Panc1 (cell line): ENCODE measurements at regions not wholly inside any gene's neighbourhood (a gene's known extent, or its start where the extent isn't known, plus 50 kb on each side); places are given as distances from the start of the nearest gene placed in this dataset.
"Not testable (repeated sequence)": the region's sequence is repeated elsewhere in the genome, so short reads cannot be mapped to it uniquely, and the experiment has no call there.

Experiments used
- ATAC-seq: fragments of 200-7000 bp; cut with Tn5 transposase; 2 replicates; pipeline ENCODE4 v1.9.1; 2020; ENCODE audit warnings: mild to moderate bottlenecking, moderate library complexity
- BruUV-seq: library from RNA; stranded (reverse); fragments of 400-500 nt; replicated peaks from 2 replicates; lab custom pipeline; 2021; lab: Mats Ljungman, UMichigan
- CTCF ChIA-PET: fragments of 300-600 bp; sonication (Branson Sonifier 250); formaldehyde crosslinking; loops from one replicate; lab custom pipeline; 2022; ENCODE audit warnings: antibody characterized with exemption; lab: Charles Lee
- POLR2A ChIA-PET: fragments of 300-600 bp; sonication (Branson Sonifier 250); formaldehyde crosslinking; loops from one replicate; lab custom pipeline; 2022; ENCODE audit warnings: antibody characterized with exemption; lab: Charles Lee
- DNase-seq: peaks from one replicate; pipeline ENCODE4 v3.0.0-alpha.2; 2010; ENCODE audit warnings: low read depth, low spot score
- H3K27ac ChIP-seq: 2 replicates; pipeline ENCODE4 v1.5.1; 2011; ENCODE audit warnings: mild to moderate bottlenecking, low read length, inconsistent platforms
- H3K27me3 ChIP-seq: fragments of 200-500 bp; sonication (Bioruptor generic); 2 replicates; pipeline ENCODE4 v1.6.0; 2014; ENCODE audit warnings: low read length, inconsistent platforms; ENCODE audit not compliant: control insufficient read depth, insufficient read depth
- H3K36me3 ChIP-seq: fragments of 200-500 bp; sonication (Bioruptor generic); 2 replicates; pipeline ENCODE4 v1.5.1; 2014; ENCODE audit warnings: inconsistent platforms, mild to moderate bottlenecking, low read length, moderate library complexity; ENCODE audit not compliant: control insufficient read depth, insufficient read depth
- H3K4me1 ChIP-seq: 2 replicates; pipeline ENCODE4 v1.5.1; 2011; ENCODE audit warnings: inconsistent platforms, mild to moderate bottlenecking, low read length, moderate library complexity; ENCODE audit not compliant: control insufficient read depth, insufficient read depth
- H3K4me3 ChIP-seq, 2 experiments: 2 replicates each; pipeline ENCODE4 v1.5.1; 2011 to 2012; ENCODE audit warnings: low read depth in 2 of 2, low read length in 2 of 2, mild to moderate bottlenecking in 2 of 2, inconsistent platforms in 1 of 2, moderate library complexity in 1 of 2
- H3K9me3 ChIP-seq: fragments of 200-500 bp; sonication (Bioruptor generic); 2 replicates; pipeline ENCODE4 v1.5.1; 2014; ENCODE audit warnings: low read depth, mild to moderate bottlenecking, inconsistent platforms, low read length, moderate library complexity; ENCODE audit not compliant: control insufficient read depth, insufficient read depth
- in situ Hi-C: cut with HindIII; loops from 2 replicates; pipeline ENCODE4 v1.10.0; 2016; ENCODE audit warnings: low sequenced_read_pairs, low pct_unique_long_range_greater_than_20kb
- intact Hi-C: fragments of 100-400 bp; cut with micrococcal nuclease; formaldehyde crosslinking; loops from one replicate; pipeline ENCODE4 v1.10.0; 2022; ENCODE audit not compliant: unreplicated experiment

GRCh38 chr5:34128890-34129289, 85.9 kb upstream of the C1QTNF3 start:
- intact Hi-C loops, ATAC-seq, H3K27ac ChIP-seq, CTCF ChIA-PET, H3K4me3 ChIP-seq, H3K4me1 ChIP-seq, BruUV-seq, DNase-seq, in situ Hi-C loops, H3K27me3 ChIP-seq, H3K9me3 ChIP-seq, POLR2A ChIA-PET, H3K36me3 ChIP-seq: not testable (repeated sequence)

GRCh38 chr5:34154988-34155387, 112.0 kb upstream of the C1QTNF3 start:
- in situ Hi-C loops, intact Hi-C loops, H3K4me1 ChIP-seq: not testable (repeated sequence)

GRCh38 chr5:34156703-34157414, 113.8 kb upstream of the C1QTNF3 start:
- intact Hi-C loops, H3K36me3 ChIP-seq, CTCF ChIA-PET, H3K4me3 ChIP-seq, POLR2A ChIA-PET, ATAC-seq, H3K9me3 ChIP-seq, H3K4me1 ChIP-seq, H3K27ac ChIP-seq, DNase-seq, H3K27me3 ChIP-seq, BruUV-seq, in situ Hi-C loops: not testable (repeated sequence)

More at GRCh38 chr5:34154988-34155387, 112.0 kb upstream of the C1QTNF3 start:
- H3K27me3 ChIP-seq, BruUV-seq, H3K9me3 ChIP-seq, DNase-seq, H3K27ac ChIP-seq, POLR2A ChIA-PET, H3K4me3 ChIP-seq, ATAC-seq, H3K36me3 ChIP-seq, CTCF ChIA-PET: not testable (repeated sequence)

GRCh38 chr5:34160904-34161303, 117.9 kb upstream of the C1QTNF3 start:
- H3K9me3 ChIP-seq, H3K27ac ChIP-seq, H3K27me3 ChIP-seq, POLR2A ChIA-PET, ATAC-seq, H3K4me3 ChIP-seq, DNase-seq, intact Hi-C loops, CTCF ChIA-PET, H3K4me1 ChIP-seq, BruUV-seq, H3K36me3 ChIP-seq, in situ Hi-C loops: not testable (repeated sequence)

GRCh38 chr5:34171398-34171797, 128.4 kb upstream of the C1QTNF3 start:
- intact Hi-C loops, H3K27ac ChIP-seq, H3K9me3 ChIP-seq, in situ Hi-C loops, H3K4me3 ChIP-seq, H3K36me3 ChIP-seq, POLR2A ChIA-PET, BruUV-seq, H3K4me1 ChIP-seq, CTCF ChIA-PET, ATAC-seq, H3K27me3 ChIP-seq, DNase-seq: not testable (repeated sequence)

- H3K4me1 ChIP-seq, H3K36me3 ChIP-seq, H3K27ac ChIP-seq, ATAC-seq, DNase-seq, intact Hi-C loops, in situ Hi-C loops, POLR2A ChIA-PET, H3K9me3 ChIP-seq, BruUV-seq, H3K27me3 ChIP-seq, H3K4me3 ChIP-seq, CTCF ChIA-PET: not testable (repeated sequence)
Observed at GRCh38 chr5:34179453-34180190, 136.6 kb upstream of the C1QTNF3 start.

GRCh38 chr5:34180225-34180624, 137.2 kb upstream of the C1QTNF3 start:
- ATAC-seq, DNase-seq, BruUV-seq, POLR2A ChIA-PET, H3K9me3 ChIP-seq, H3K4me3 ChIP-seq, H3K4me1 ChIP-seq, in situ Hi-C loops, H3K36me3 ChIP-seq, CTCF ChIA-PET, H3K27ac ChIP-seq, intact Hi-C loops, H3K27me3 ChIP-seq: not testable (repeated sequence)
